ENCODE measurements at regions not wholly inside any gene's neighbourhood (a gene's known extent, or its start where the extent isn't known, plus 50 kb on each side); places are given as distances from the start of the nearest gene placed in this dataset.

GRCh38 chr3:6444888-6445658 lies 415.8 kb upstream of the GRM7 start:
- Histone ChIP-seq H3K36me3 (no peaks in the 10 kb centered on the region), H3K4me3 (no peak overlapping the region), H3K27ac (no peak overlapping the region), H3K27me3 (no peaks in the 10 kb centered on the region), H3K9me3 (no peaks in the 10 kb centered on the region), H3K4me1 (no peaks in the 10 kb centered on the region)
- WGBS, 2 donors = 81 to 84% methylated on average over 1 of the region's 1 CpG
- TF ChIP-seq EP300 (IDR thresholded peaks at IDR 0.05) = no peak
- TF ChIP-seq POLR2AphosphoS5 (IDR thresholded peaks at IDR 0.05) = no peak
- TF ChIP-seq POLR2A (IDR thresholded peaks at IDR 0.05) = no peak
- no peak for TF ChIP-seq CTCF (IDR thresholded peaks at IDR 0.05)
- ATAC-seq (ENCODE audit: low FRiP score in 2 of 2) (no peak), DNase-seq (no peak)

- WGBS, 2 donors = 82 to 87% methylated on average over 4 to 5 of the region's 5 CpGs
- TF ChIP-seq POLR2AphosphoS5 (IDR thresholded peaks at IDR 0.05) (no peak), CTCF (IDR thresholded peaks at IDR 0.05) (no peak), POLR2A (IDR thresholded peaks at IDR 0.05) (no peak), EP300 (IDR thresholded peaks at IDR 0.05) (no peak)
- Histone ChIP-seq H3K36me3 (no peaks in the 10 kb centered on the region), H3K27ac (no peak overlapping the region), H3K9me3 (no peaks in the 10 kb centered on the region), H3K27me3 (no peaks in the 10 kb centered on the region), H3K4me3 (no peak overlapping the region), H3K4me1 (no peaks in the 10 kb centered on the region)
- ATAC-seq (ENCODE audit: low FRiP score in 2 of 2) (peak in 1 of 2 donors; percentile 49), DNase-seq (no peak)
Observed at GRCh38 chr3:6447166-6447801, 413.6 kb upstream of the GRM7 start.

GRCh38 chr3:6448011-6448410 lies 412.9 kb upstream of the GRM7 start:
- no peaks in the 10 kb centered on the region for H3K9me3 ChIP-seq
- DNase-seq (no peak), ATAC-seq (ENCODE audit: low FRiP score in 2 of 2) (no peak)
- WGBS, 2 donors = 75 to 83% methylated on average over 4 of the region's 4 CpGs
- no peak overlapping the region for H3K27ac ChIP-seq
- H3K36me3 ChIP-seq = no peaks in the 10 kb centered on the region
- no peaks in the 10 kb centered on the region for H3K4me1 ChIP-seq
- H3K27me3 ChIP-seq = no peaks in the 10 kb centered on the region
- no peak overlapping the region for H3K4me3 ChIP-seq
- no peak for TF ChIP-seq POLR2AphosphoS5 (IDR thresholded peaks at IDR 0.05)
- TF ChIP-seq EP300 (IDR thresholded peaks at IDR 0.05) = no peak
- TF ChIP-seq CTCF (IDR thresholded peaks at IDR 0.05) = no peak
- TF ChIP-seq POLR2A (IDR thresholded peaks at IDR 0.05) = no peak

- 63 to 64% methylated on average over 3 of the region's 3 CpGs for WGBS, 2 donors
Observed at GRCh38 chr3:6449099-6449498, 411.8 kb upstream of the GRM7 start.

More at GRCh38 chr3:6449099-6449498, 411.8 kb upstream of the GRM7 start:
- Histone ChIP-seq H3K27me3 (no peaks in the 10 kb centered on the region), H3K27ac (no peak overlapping the region), H3K4me3 (no peak overlapping the region), H3K4me1 (no peaks in the 10 kb centered on the region), H3K36me3 (no peaks in the 10 kb centered on the region), H3K9me3 (no peaks in the 10 kb centered on the region)
- no peak for TF ChIP-seq CTCF (IDR thresholded peaks at IDR 0.05)
- no peak for TF ChIP-seq POLR2AphosphoS5 (IDR thresholded peaks at IDR 0.05)
- no peak for TF ChIP-seq EP300 (IDR thresholded peaks at IDR 0.05)
- TF ChIP-seq POLR2A (IDR thresholded peaks at IDR 0.05) = no peak
- DNase-seq (no peak), ATAC-seq (ENCODE audit: low FRiP score in 2 of 2) (no peak)
